ENCODE measurements at regions not wholly inside any gene's neighbourhood (a gene's known extent, or its start where the extent isn't known, plus 50 kb on each side); places are given as distances from the start of the nearest gene placed in this dataset.

DNA sequence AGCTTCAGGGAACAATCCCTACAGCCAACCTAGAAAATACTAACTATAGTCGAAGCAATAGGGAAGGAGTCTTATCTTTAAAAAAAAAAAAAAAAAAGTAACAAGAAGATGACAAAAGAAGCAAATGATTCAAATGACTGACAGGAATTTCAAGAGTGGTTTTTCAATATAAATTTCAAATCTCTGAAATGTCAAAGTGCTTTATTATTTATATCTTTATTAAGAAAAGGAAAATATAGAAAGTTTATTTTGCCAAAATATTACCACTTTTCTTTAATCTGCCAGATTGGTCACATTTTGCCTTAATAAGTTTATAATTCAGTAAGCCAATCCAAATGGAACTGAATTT, 63.5 kb upstream of the HNRNPA3 start:
- TF ChIP-seq, protein P1, sequence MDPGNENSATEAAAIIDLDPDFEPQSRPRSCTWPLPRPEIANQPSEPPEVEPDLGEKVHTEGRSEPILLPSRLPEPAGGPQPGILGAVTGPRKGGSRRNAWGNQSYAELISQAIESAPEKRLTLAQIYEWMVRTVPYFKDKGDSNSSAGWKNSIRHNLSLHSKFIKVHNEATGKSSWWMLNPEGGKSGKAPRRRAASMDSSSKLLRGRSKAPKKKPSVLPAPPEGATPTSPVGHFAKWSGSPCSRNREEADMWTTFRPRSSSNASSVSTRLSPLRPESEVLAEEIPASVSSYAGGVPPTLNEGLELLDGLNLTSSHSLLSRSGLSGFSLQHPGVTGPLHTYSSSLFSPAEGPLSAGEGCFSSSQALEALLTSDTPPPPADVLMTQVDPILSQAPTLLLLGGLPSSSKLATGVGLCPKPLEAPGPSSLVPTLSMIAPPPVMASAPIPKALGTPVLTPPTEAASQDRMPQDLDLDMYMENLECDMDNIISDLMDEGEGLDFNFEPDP (CRISPR knock-in tag; conservative IDR thresholded peaks at IDR 0.05): no peak
- TF ChIP-seq ZNF431 (CRISPR knock-in tag; IDR thresholded peaks at IDR 0.05; ENCODE audit: borderline replicate concordance, low read depth) (no peak), EP300 (IDR thresholded peaks at IDR 0.05; ENCODE audit: low read depth in 2 of 2, low read length in 2 of 2) (no peak), EP300 (CRISPR knock-in tag; IDR thresholded peaks at IDR 0.05; ENCODE audit: borderline replicate concordance) (no peak), CHD4 (IDR thresholded peaks at IDR 0.05; ENCODE audit: borderline replicate concordance, low read length) (no peak), BHLHE40 (IDR thresholded peaks at IDR 0.05; ENCODE audit: low read length) (no peak), GPBP1L1 (CRISPR knock-in tag; IDR thresholded peaks at IDR 0.05) (no peak), NCOA1 (CRISPR knock-in tag; IDR thresholded peaks at IDR 0.05) (no peak), ZBTB8A (CRISPR knock-in tag; IDR thresholded peaks at IDR 0.05; ENCODE audit: borderline replicate concordance, low read depth) (no peak), HCFC1 (IDR thresholded peaks at IDR 0.05; ENCODE audit: low read depth, low read length) (no peak), MAFK (conservative IDR thresholded peaks at IDR 0.05 in 1 of 2, IDR thresholded peaks at IDR 0.05 in 1 of 2; ENCODE audit: low read length in 2 of 2) (no peak)

Measured in HepG2 (cell line).